Body of pancreas (tissue), 4 donors: ENCODE measurements at regions not wholly inside any gene's neighbourhood (a gene's known extent, or its start where the extent isn't known, plus 50 kb on each side); places are given as distances from the start of the nearest gene placed in this dataset.

Source experiments
- ATAC-seq: fragments of 150-250 bp; one replicate; pipeline ENCODE4 v1.9.1; 2016
- DNase-seq, 4 donors: peaks; one replicate each; pipeline ENCODE4 v3.0.0-alpha.2; 2019
- H3K27ac ChIP-seq, 4 donors: fragments of 200-600 bp; sonication (generic); 1 replicate in 3 of 4; 2 replicates in 1 of 4; pipeline versions ENCODE4 v1.5.1 to v1.6.1; 2016 to 2019; ENCODE audit warnings: mild to moderate bottlenecking in 1 of 4, mixed read lengths in 1 of 4, moderate library complexity in 1 of 4
- H3K27me3 ChIP-seq, 2 donors: fragments of 200-600 bp; sonication (generic); one replicate each; pipeline ENCODE4 v1.6.0; 2016; ENCODE audit warnings: mild to moderate bottlenecking in 1 of 2
- H3K36me3 ChIP-seq, 2 donors: fragments of 200-600 bp; sonication (generic); replicated peaks in 1 of 2; 2 replicates each; pipeline ENCODE4 v1.5.1; 2016; ENCODE audit warnings: low read depth in 2 of 2; ENCODE audit not compliant: insufficient read depth in 1 of 2
- H3K4me1 ChIP-seq: fragments of 200-600 bp; sonication (generic); one replicate; pipeline ENCODE4 v1.6.0; 2016
- H3K4me3 ChIP-seq, 2 donors: fragments of 200-600 bp; sonication (generic); 1 replicate in 1 of 2; 2 replicates in 1 of 2; pipeline ENCODE4 v1.5.1; 2016 to 2019
- H3K9me3 ChIP-seq, 3 donors: fragments of 200-600 bp; sonication (generic); 1 replicate in 2 of 3; 2 replicates in 1 of 3; pipeline ENCODE4 v1.5.1; 2016
- CTCF ChIP-seq, 7 experiments: fragments of 450-650 bp in 4 of 7; fragments of 200-600 bp in 3 of 7; sonication (generic) in 3 of 7; IDR thresholded peaks; one replicate each; pipeline ENCODE4 v1.5.1; 2016 to 2019; ENCODE audit warnings: antibody characterized with exemption in 7 of 7
- POLR2A ChIP-seq, 3 donors: fragments of 450-650 bp; IDR thresholded peaks; one replicate each; pipeline ENCODE4 v1.6.1; 2016; ENCODE audit warnings: antibody characterized with exemption in 3 of 3, mild to moderate bottlenecking in 2 of 3
- WGBS, 2 donors: methylation state at CpG; one replicate each; pipeline ENCODE4 v1.1.5; 2017; 5-methylcytosine and 5-hydroxymethylcytosine counted together
- intact Hi-C: fragments of 100-400 bp; cut with DNase I; formaldehyde crosslinking; loops from one replicate; pipeline ENCODE4 v1.15.1; 2023

GRCh38 chr18:11512096-11513025, 97.0 kb upstream of the SLC35G4 start:
- H3K36me3 ChIP-seq: no peaks in the 10 kb centered on the region
- intact Hi-C loops: no loop called here
- no peaks in the 10 kb centered on the region for H3K4me1 ChIP-seq
- H3K27me3 ChIP-seq: no peaks in the 10 kb centered on the region
- DNase-seq (no peak), ATAC-seq (no peak)
- no peaks in the 10 kb centered on the region for H3K9me3 ChIP-seq
- 43 to 54% methylated on average over 8 of the region's 8 CpGs for WGBS, 2 donors
- TF ChIP-seq CTCF (IDR thresholded peaks at IDR 0.05) (peak in 3 of 7 experiments; percentile 9 to 21 (median 12)), POLR2A (IDR thresholded peaks at IDR 0.05) (no peak)
- no peak overlapping the region for H3K27ac ChIP-seq
- H3K4me3 ChIP-seq: no peak overlapping the region

DNA sequence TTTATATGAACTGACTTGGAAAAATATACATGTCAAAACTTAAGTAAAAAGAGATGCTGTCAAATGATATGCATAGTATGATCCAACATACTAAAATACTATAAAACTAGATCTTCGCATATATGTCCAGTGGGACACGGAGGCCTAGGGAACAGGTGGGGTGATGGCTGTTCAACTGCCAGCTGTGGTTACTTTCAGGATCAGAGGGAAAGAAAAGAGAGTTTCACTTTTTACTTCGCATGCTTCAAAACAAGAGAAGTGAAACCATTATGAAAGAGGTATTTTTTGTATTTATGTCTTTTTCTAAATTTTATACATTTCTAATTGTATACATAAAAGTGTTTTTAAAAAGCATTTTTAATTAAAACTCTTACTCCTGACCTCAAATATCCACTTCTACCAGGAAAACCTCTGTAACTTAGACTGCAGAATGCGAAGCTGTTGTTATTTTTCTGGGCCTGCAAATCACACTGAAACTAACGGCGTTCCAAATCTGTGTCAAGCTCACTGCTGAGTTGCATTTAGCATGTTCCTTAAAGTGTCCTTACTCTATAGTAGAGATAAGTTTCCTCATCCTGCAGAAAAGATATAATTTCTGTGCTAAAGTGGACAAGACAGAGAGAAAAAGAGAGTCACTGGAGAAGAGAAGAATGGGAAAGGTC, 97.8 kb upstream of the SLC35G4 start:
- Histone ChIP-seq H3K27me3 (no peaks in the 10 kb centered on the region), H3K9me3 (no peaks in the 10 kb centered on the region), H3K4me3 (no peak overlapping the region), H3K27ac (no peak overlapping the region), H3K36me3 (no peaks in the 10 kb centered on the region), H3K4me1 (no peaks in the 10 kb centered on the region)
- intact Hi-C loops: no loop called here
- ATAC-seq (no peak), DNase-seq (no peak)
- WGBS, 2 donors: 70 to 76% methylated on average over 6 of the region's 6 CpGs
- TF ChIP-seq POLR2A (IDR thresholded peaks at IDR 0.05) (no peak), CTCF (IDR thresholded peaks at IDR 0.05) (no peak)

- peaks cover 0 to 5% of the 10 kb centered on the region in 2 donors for H3K27me3 ChIP-seq
- no peak overlapping the region for H3K4me3 ChIP-seq
- H3K4me1 ChIP-seq: no peaks in the 10 kb centered on the region
- DNase-seq (no peak), ATAC-seq (no peak)
- no peaks in the 10 kb centered on the region for H3K9me3 ChIP-seq
- no peaks in the 10 kb centered on the region for H3K36me3 ChIP-seq
- no peak overlapping the region for H3K27ac ChIP-seq
- TF ChIP-seq CTCF (IDR thresholded peaks at IDR 0.05) (no peak), POLR2A (IDR thresholded peaks at IDR 0.05) (no peak)
- intact Hi-C loops: no loop called here
- WGBS, 2 donors: 55 to 57% methylated on average over 6 of the region's 6 CpGs
These were observed 102.5 kb upstream of the SLC35G4 start for GRCh38 chr18:11506856-11507255.

DNA sequence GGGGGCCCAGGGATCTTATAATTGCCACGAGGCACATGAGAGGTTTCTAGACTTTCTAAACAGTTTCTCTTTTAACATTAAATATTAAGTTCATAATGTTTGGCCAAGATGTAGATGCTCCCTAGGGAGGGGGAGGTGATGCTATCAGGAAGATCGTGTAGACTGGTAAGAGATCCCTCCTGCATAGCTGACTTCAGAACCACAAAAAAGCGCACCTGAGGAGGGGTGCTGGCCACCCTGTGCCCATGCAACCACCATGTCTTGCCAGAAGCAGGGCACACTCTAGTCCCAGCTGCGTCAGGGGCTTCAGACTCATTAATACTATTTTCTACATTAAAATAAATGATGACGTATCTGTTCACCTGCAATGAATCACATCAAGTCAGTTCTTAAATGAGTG, 103.4 kb upstream of the SLC35G4 start:
- TF ChIP-seq POLR2A (IDR thresholded peaks at IDR 0.05) (no peak), CTCF (IDR thresholded peaks at IDR 0.05) (no peak)
- ATAC-seq (no peak), DNase-seq (no peak)
- Histone ChIP-seq H3K4me1 (no peaks in the 10 kb centered on the region), H3K9me3 (no peaks in the 10 kb centered on the region), H3K36me3 (no peaks in the 10 kb centered on the region), H3K4me3 (no peak overlapping the region), H3K27ac (no peak overlapping the region), H3K27me3 (peaks cover 0 to 5% of the 10 kb centered on the region in 2 donors)
- intact Hi-C loops: no loop called here
- WGBS, 2 donors: 37 to 44% methylated on average over 5 of the region's 5 CpGs
